Left ventricle myocardium inferior (tissue), 1 donor: ENCODE measurements at regions not wholly inside any gene's neighbourhood (a gene's known extent, or its start where the extent isn't known, plus 50 kb on each side); places are given as distances from the start of the nearest gene placed in this dataset.

ENCODE experiments used
- DNase-seq: peaks from one replicate; pipeline ENCODE4 v3.0.0-alpha.2; 2020
- H3K27ac ChIP-seq: fragments of 200-600 bp; replicated peaks from 2 replicates; pipeline ENCODE4 v1.8.0; 2021
- H3K27me3 ChIP-seq: fragments of 200-600 bp; 2 replicates; pipeline ENCODE4 v1.8.0; 2021; ENCODE audit warnings: low read depth
- H3K36me3 ChIP-seq: fragments of 200-600 bp; 2 replicates; pipeline ENCODE4 v1.8.0; 2021
- H3K4me1 ChIP-seq: fragments of 200-600 bp; 2 replicates; pipeline ENCODE4 v1.8.0; 2021
- H3K4me3 ChIP-seq: fragments of 200-600 bp; 2 replicates; pipeline ENCODE4 v1.8.0; 2021; ENCODE audit warnings: mild to moderate bottlenecking, moderate library complexity
- H3K9me3 ChIP-seq: fragments of 200-600 bp; replicated peaks from 2 replicates; pipeline ENCODE4 v1.8.0; 2021
- intact Hi-C: fragments of 100-400 bp; cut with micrococcal nuclease; formaldehyde crosslinking; loops from one replicate; pipeline ENCODE4 v1.11.0; 2022
- TF ChIP-seq, protein P1 (sequence below): fragments of 200-600 bp; IDR thresholded peaks from 2 replicates; pipeline ENCODE4 v1.8.0; 2021; ENCODE audit warnings: antibody characterized with exemption, mild to moderate bottlenecking, borderline replicate concordance
- donor health status: DM: no; HTN: yes; CAD: no; lungs with severe emphysema.

DNA sequence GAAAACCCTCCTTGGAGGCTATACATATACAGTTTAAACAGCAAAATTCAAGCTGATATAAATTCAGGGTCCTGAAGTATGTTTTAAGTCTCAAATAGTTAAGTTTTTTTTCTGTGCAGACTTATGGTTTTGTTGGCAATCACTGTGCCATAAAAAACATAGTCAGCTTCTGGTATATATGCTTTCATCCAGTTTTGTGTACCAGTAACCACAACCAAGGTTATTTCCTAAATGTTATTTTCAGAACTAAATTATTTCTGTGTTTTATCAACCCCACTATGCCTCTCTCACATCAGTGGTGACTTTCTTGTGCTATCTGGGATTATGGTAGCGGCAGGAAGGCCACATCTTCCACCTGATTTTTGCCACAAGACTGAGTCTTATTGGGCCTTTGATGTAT lies 107.7 kb upstream of the SMARCA2 start:
- no peaks in the 10 kb centered on the region for H3K4me1 ChIP-seq
- intact Hi-C loops, result no loop called here
- H3K9me3 ChIP-seq, result peaks cover 32% of the 10 kb centered on the region
- H3K27me3 ChIP-seq, result no peaks in the 10 kb centered on the region
- no peak for DNase-seq
- H3K27ac ChIP-seq, result no peak overlapping the region
- H3K36me3 ChIP-seq, result no peaks in the 10 kb centered on the region
- H3K4me3 ChIP-seq, result no peak overlapping the region
- TF ChIP-seq, protein P1, sequence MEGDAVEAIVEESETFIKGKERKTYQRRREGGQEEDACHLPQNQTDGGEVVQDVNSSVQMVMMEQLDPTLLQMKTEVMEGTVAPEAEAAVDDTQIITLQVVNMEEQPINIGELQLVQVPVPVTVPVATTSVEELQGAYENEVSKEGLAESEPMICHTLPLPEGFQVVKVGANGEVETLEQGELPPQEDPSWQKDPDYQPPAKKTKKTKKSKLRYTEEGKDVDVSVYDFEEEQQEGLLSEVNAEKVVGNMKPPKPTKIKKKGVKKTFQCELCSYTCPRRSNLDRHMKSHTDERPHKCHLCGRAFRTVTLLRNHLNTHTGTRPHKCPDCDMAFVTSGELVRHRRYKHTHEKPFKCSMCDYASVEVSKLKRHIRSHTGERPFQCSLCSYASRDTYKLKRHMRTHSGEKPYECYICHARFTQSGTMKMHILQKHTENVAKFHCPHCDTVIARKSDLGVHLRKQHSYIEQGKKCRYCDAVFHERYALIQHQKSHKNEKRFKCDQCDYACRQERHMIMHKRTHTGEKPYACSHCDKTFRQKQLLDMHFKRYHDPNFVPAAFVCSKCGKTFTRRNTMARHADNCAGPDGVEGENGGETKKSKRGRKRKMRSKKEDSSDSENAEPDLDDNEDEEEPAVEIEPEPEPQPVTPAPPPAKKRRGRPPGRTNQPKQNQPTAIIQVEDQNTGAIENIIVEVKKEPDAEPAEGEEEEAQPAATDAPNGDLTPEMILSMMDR, result no peak

DNA sequence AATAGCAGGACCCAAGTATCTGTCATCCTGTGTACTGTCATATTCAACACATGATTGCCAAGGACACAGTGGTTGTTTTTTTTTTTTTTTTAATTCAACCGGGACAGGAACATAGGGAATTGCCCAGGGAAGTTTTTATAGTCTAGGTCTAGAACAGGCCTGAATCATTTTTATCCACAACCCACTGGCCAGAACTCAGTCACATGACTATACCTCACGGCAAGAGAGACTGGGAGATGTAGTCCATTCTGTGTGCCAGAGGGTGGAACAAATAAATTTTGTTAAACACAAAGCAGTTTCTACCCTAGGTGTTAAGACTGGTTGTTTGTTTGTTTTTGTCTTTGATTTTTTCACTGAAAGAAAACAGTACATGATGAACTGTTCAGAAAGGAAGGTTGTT lies 105.8 kb upstream of the SMARCA2 start:
- Histone ChIP-seq H3K27me3 (peaks cover 3% of the 10 kb centered on the region), H3K36me3 (no peaks in the 10 kb centered on the region), H3K27ac (no peak overlapping the region), H3K9me3 (peaks cover 15% of the 10 kb centered on the region), H3K4me1 (no peaks in the 10 kb centered on the region), H3K4me3 (no peak overlapping the region)
- TF ChIP-seq, protein P1, result no peak
- intact Hi-C loops, result no loop called here
- no peak for DNase-seq

DNA sequence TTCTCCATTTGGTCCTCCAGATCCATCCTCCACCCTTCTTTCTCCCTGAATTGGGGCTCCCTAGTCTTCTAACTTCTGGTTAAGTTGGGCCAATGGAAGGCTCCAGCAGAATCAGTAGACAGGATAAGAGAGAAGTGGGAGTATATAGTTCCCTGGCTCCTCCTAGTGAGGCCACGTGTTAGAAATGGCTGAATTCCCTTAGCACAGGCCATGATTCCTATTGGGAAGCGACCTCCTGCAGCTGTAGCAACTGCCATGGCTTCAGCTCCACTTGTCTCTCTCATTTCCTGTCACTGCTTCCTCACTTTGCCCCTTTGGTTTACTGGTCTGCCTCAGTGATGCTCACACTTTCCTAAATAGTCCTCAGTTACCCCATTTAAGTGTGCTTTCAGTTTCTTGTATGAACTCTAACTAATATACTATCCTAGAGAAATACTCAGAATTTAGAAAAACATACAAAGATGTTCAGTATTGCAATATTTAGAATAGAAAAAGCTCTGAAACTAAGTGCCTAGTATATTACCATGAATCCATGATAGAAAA lies 104.8 kb upstream of the SMARCA2 start:
- no peaks in the 10 kb centered on the region for H3K4me1 ChIP-seq
- peaks cover 11% of the 10 kb centered on the region for H3K27me3 ChIP-seq
- no peak for DNase-seq
- intact Hi-C loops, result no loop called here
- no peak overlapping the region for H3K27ac ChIP-seq
- TF ChIP-seq, protein P1, result no peak
- no peaks in the 10 kb centered on the region for H3K36me3 ChIP-seq
- H3K4me3 ChIP-seq, result no peak overlapping the region
- peaks cover 5% of the 10 kb centered on the region for H3K9me3 ChIP-seq

DNA sequence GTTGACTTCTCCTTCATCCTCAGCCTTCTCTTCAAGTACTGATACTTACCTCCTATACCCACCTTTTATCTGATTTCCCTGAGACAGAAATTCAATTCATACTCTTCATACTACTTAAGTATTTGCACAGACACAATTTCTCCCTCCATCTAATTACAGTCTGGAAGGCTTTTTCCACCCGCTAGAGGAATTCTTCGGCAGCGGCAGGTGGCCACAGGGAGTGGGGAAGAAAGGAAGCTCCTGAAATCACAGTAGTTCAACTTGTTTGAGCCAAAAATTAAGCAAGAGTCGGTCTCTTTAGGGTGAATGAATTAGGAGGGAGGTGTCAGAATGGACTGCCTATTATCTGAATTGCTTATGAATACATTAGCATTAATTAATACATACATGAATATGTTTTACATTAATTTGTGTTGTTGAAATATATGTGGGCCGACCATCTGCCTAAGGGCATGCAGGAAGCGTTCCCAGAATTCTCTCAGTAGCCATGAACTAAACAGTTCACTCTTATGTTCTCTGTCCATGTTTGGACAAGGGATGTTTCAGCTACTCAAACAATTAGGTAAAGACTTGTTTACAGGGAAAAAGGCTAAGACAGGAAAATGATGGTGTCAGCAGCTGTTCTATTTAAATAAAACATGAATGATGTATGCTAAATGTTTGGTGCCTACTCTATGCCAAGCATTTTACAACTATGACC lies 101.4 kb upstream of the SMARCA2 start:
- intact Hi-C loops, result no loop called here
- Histone ChIP-seq H3K27me3 (peaks cover 40% of the 10 kb centered on the region), H3K36me3 (no peaks in the 10 kb centered on the region), H3K27ac (no peak overlapping the region), H3K4me1 (no peaks in the 10 kb centered on the region), H3K9me3 (peaks cover 4% of the 10 kb centered on the region), H3K4me3 (no peak overlapping the region)
- TF ChIP-seq, protein P1, result no peak
- no peak for DNase-seq

DNA sequence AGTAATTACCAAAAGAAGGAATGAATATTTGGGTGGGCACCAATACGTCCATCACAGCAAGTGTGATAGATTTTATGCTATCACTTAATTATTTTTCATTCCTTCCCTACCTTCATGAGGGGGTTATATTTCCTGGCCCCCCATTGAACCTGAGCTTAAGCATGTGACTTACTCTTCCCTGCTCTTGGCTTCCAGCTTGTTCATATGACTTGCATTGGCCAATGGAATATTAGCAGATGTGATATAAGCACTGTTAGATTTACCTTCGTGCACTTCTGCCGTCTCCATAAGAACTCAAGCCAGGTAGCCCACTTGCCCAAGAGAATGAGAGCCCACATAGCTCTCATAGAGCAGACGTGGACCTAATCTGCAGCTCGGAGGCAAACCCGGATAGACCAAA lies 99.1 kb upstream of the SMARCA2 start:
- TF ChIP-seq, protein P1, result no peak
- no peak for DNase-seq
- Histone ChIP-seq H3K4me1 (no peaks in the 10 kb centered on the region), H3K9me3 (peaks cover 4% of the 10 kb centered on the region), H3K36me3 (no peaks in the 10 kb centered on the region), H3K27me3 (peaks cover 60% of the 10 kb centered on the region), H3K4me3 (no peak overlapping the region), H3K27ac (no peak overlapping the region)
- intact Hi-C loops, result no loop called here
